Bronchial epithelial cell (primary cell): ENCODE measurements at regions not wholly inside any gene's neighbourhood (a gene's known extent, or its start where the extent isn't known, plus 50 kb on each side); places are given as distances from the start of the nearest gene placed in this dataset.

ENCODE experiments used
- DNase-seq: peaks from one replicate; pipeline ENCODE4 v3.0.0-alpha.2; 2010; ENCODE audit warnings: low read depth
- FAIRE-seq: peaks from 2 replicates; lab custom pipeline; 2011; peaks lifted over from hg19 to GRCh38; lab: Jason Lieb, UNC
- H3K27me3 ChIP-seq: 2 replicates; pipeline ENCODE4 v1.5.1; 2011; ENCODE audit warnings: low read length; ENCODE audit not compliant: control insufficient read depth, insufficient read depth
- H3K36me3 ChIP-seq: 2 replicates; pipeline ENCODE4 v1.5.1; 2011; ENCODE audit warnings: low read length; ENCODE audit not compliant: control insufficient read depth, insufficient read depth
- H3K4me3 ChIP-seq: 2 replicates; pipeline ENCODE4 v1.5.1; 2011; ENCODE audit warnings: mild to moderate bottlenecking, low read depth, low read length, control low read depth
- TF ChIP-seq, protein P1 (sequence below): IDR thresholded peaks from 2 replicates; pipeline ENCODE4 v1.5.1; 2011; ENCODE audit warnings: mild to moderate bottlenecking, moderate library complexity, low read length, control low read depth, inconsistent platforms; ENCODE audit not compliant: insufficient read depth, severe bottlenecking

DNA sequence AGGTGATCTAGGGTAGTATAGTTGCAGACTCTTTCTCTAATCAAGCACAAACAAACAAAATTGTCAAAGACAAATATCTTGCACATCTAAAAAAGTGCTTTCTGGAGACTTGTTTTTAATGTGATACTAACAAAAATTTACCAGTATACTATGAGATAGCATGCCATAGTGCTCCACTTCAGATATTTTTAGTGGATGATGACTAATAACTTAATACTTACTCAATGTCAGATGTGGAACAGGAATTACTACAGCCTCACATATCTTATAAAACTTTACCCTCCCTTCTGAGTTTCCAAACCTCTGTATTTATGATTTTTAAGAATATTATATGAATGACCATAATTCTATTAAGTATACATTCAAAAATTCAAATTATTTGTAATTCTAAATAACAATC is 1162.0 kb upstream of the SLC39A10 start:
- no peaks in the 10 kb centered on the region for H3K27me3 ChIP-seq
- FAIRE-seq (no peak), DNase-seq (peak; percentile 32)
- no peaks in the 10 kb centered on the region for H3K36me3 ChIP-seq
- no peak overlapping the region for H3K4me3 ChIP-seq
- TF ChIP-seq, protein P1, sequence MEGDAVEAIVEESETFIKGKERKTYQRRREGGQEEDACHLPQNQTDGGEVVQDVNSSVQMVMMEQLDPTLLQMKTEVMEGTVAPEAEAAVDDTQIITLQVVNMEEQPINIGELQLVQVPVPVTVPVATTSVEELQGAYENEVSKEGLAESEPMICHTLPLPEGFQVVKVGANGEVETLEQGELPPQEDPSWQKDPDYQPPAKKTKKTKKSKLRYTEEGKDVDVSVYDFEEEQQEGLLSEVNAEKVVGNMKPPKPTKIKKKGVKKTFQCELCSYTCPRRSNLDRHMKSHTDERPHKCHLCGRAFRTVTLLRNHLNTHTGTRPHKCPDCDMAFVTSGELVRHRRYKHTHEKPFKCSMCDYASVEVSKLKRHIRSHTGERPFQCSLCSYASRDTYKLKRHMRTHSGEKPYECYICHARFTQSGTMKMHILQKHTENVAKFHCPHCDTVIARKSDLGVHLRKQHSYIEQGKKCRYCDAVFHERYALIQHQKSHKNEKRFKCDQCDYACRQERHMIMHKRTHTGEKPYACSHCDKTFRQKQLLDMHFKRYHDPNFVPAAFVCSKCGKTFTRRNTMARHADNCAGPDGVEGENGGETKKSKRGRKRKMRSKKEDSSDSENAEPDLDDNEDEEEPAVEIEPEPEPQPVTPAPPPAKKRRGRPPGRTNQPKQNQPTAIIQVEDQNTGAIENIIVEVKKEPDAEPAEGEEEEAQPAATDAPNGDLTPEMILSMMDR, result no peak

DNA sequence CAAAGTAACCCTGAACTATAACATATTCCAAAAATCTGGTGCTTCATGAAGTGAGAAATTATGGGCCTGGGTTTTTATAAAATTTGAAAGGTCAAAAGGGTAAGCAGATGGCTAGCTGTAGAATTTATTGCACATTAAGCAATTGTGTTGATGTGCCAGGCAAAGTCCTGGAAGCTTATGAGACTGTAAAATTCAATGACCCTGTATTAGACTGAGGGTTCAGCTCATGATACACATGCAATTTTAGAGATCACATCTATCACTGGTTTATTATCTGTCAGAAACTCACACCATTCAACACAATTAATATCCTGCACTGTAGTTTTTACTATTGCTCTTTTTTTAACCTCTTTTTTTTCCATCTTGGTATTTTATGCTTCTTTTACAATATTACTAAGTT is 1162.6 kb upstream of the SLC39A10 start:
- FAIRE-seq (no peak), DNase-seq (no peak)
- H3K4me3 ChIP-seq, result no peak overlapping the region
- H3K27me3 ChIP-seq, result no peaks in the 10 kb centered on the region
- H3K36me3 ChIP-seq, result no peaks in the 10 kb centered on the region
- TF ChIP-seq, protein P1, result no peak

DNA sequence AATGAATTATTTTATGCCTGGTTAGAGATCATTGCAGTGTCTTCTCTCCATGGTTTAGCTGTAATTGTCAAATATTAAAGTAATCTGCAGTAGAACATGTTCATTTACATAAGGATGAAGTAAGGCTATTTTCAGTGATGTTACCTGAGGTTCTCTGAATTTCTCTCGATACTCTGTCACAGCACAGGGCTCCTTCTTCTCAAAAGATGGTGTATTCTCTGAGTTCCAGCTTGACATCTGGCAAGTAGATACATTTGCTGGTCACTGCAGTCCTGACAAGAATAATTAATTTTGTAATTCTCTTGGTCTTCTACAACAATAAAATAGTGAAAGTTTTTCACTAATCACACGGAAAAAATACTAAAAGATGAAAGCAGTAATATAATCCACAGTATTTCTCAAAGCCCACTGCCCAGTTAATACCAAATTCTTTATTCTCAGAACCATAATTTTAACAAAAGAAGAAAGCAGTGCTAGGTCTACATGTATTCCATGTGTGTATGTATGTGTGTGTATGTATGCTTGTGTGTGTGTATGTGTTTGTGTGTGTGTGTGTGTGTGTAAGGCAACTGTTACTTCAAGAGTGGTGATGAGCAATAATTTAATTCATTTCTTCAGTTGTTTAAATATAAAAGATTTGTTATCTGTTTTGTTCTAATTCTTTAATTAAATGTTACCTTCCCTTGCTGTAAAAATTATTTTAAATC is 1165.5 kb upstream of the SLC39A10 start:
- Histone ChIP-seq H3K36me3 (no peaks in the 10 kb centered on the region), H3K4me3 (no peak overlapping the region), H3K27me3 (no peaks in the 10 kb centered on the region)
- TF ChIP-seq, protein P1, result no peak
- FAIRE-seq, result no peak
- no peak for DNase-seq

DNA sequence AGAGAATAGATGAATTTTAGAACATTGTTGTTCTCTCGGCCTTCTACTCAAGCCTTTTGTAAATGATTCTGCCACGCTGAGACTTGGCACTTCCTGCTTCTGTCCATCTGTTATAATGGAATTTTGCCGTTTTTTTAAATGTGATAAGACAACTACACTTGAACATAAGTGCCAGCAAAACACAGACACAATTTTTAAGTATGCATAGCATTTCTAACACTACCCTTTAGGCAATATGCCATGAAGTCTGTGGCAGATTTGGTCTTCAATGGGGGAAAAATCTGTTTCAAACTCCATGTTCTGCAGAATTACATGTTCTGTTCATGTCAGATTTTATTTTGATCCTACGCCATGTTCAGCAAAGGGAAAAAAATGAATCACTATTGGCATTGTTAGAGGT is 1170.7 kb upstream of the SLC39A10 start:
- FAIRE-seq (no peak), DNase-seq (no peak)
- TF ChIP-seq, protein P1, result no peak
- no peaks in the 10 kb centered on the region for H3K27me3 ChIP-seq
- no peaks in the 10 kb centered on the region for H3K36me3 ChIP-seq
- no peak overlapping the region for H3K4me3 ChIP-seq

DNA sequence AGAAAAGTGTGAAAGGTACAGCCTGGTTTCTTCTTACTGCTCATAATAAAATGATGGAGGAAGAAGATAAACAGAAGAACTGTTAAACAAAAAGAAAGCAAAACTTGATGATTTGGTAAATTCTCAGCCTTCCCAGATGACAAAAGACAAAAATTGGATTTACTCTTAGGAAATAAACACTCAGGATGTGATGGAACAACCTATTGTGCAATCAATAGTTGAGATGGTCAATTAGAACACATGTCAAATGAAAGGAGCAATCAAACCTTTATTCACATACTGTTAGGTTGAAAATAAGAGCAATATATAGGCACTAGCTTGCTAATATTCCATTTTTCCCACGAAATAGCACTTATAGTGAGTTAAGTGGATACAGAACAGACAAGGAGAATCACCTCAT is 1174.0 kb upstream of the SLC39A10 start:
- FAIRE-seq, result no peak

More for the DNA sequence above, 1174.0 kb upstream of the SLC39A10 start:
- Histone ChIP-seq H3K27me3 (no peaks in the 10 kb centered on the region), H3K36me3 (no peaks in the 10 kb centered on the region), H3K4me3 (no peak overlapping the region)
- no peak for DNase-seq
- TF ChIP-seq, protein P1, result no peak
